ENCODE measurements at regions not wholly inside any gene's neighbourhood (a gene's known extent, or its start where the extent isn't known, plus 50 kb on each side); places are given as distances from the start of the nearest gene placed in this dataset.

- H3K4ac ChIP-seq (ENCODE audit: low read depth, low read length): no peak overlapping the region
- H3K27me3 Mint-ChIP-seq (ENCODE audit: low read depth): no peaks in the 10 kb centered on the region; the same call in 1 of the 2 replicates
- no peak for DNase-seq
- H4K5ac ChIP-seq (ENCODE audit: insufficient read length, low read depth, low read length): no peak overlapping the region
- no peak overlapping the region for H3K23ac ChIP-seq (ENCODE audit: insufficient read length, low read depth, low read length)
- no peaks in the 10 kb centered on the region for H3K79me2 ChIP-seq (ENCODE audit: insufficient read depth, low read length)
- no peak overlapping the region for H2BK15ac ChIP-seq (ENCODE audit: low read depth, low read length)
- no peak overlapping the region for H2BK12ac ChIP-seq (ENCODE audit: insufficient read length, low read depth, low read length)
- TF ChIP-seq CTCF (conservative IDR thresholded peaks at IDR 0.05): no peak
- H3K27me3 ChIP-seq (ENCODE audit: insufficient read depth, low read length): no peaks in the 10 kb centered on the region
- H3K9ac ChIP-seq (ENCODE audit: extremely low read depth, insufficient read length, low read length): no peak overlapping the region
- H3K36me3 Mint-ChIP-seq (ENCODE audit: insufficient read depth in 1 of 3, low read depth in 3 of 3): no peaks in the 10 kb centered on the region
- no peak overlapping the region for H3K56ac ChIP-seq (ENCODE audit: insufficient read length, low read depth, low read length)
- H3K27ac ChIP-seq (ENCODE audit: insufficient read length, low read depth, low read length): no peak overlapping the region
- H2BK20ac ChIP-seq (ENCODE audit: low read depth, low read length, poor library complexity, severe bottlenecking): no peak overlapping the region
- no peaks in the 10 kb centered on the region for H3K9me3 ChIP-seq (ENCODE audit: control insufficient read depth, low read depth, low read length)
- H3T11ph ChIP-seq (ENCODE audit: low read length): no peak overlapping the region
- H3K9me3 Mint-ChIP-seq: no peaks in the 10 kb centered on the region; a peak in 1 of 5 replicates
- no peak overlapping the region for H2BK120ac ChIP-seq (ENCODE audit: low read depth, low read length, poor library complexity, severe bottlenecking)
- H2AFZ ChIP-seq (ENCODE audit: low read length): no peak overlapping the region
- H3K4me3 Mint-ChIP-seq: no peak overlapping the region
- no peak overlapping the region for H4K91ac ChIP-seq (ENCODE audit: insufficient read length, low read depth, low read length)
- H3K18ac ChIP-seq (ENCODE audit: insufficient read length, low read depth, low read length): no peak overlapping the region
- WGBS (ENCODE audit: extremely low coverage, insufficient read length, low lambda C conversion rate): no CpG with 5 or more reads among the region's 8 CpGs
- peaks cover 6 to 12% of the 10 kb centered on the region in 2 experiments for H3K4me1 Mint-ChIP-seq
- no peaks in the 10 kb centered on the region for H3K4me1 ChIP-seq (ENCODE audit: insufficient read depth, low read length)
- H3K27ac Mint-ChIP-seq: no peak overlapping the region
- H4K8ac ChIP-seq (replicated peaks; ENCODE audit: insufficient read length, low read depth, low read length): no peak overlapping the region
- H3K14ac ChIP-seq (ENCODE audit: insufficient read depth, low read length): no peak overlapping the region
- no peak overlapping the region for H2BK5ac ChIP-seq (ENCODE audit: insufficient read length, low read length)
- no peaks in the 10 kb centered on the region for H3K23me2 ChIP-seq (ENCODE audit: insufficient read length, low read depth, low read length, poor library complexity, severe bottlenecking)
- H2AK5ac ChIP-seq (ENCODE audit: insufficient read length, low read length): no peak overlapping the region
- H3K79me1 ChIP-seq (ENCODE audit: insufficient read depth, low read depth, low read length, poor library complexity, severe bottlenecking): no peaks in the 10 kb centered on the region
- H3K4me2 ChIP-seq (ENCODE audit: insufficient read depth, insufficient read length, low read length): no peak overlapping the region
- H4K20me1 ChIP-seq (ENCODE audit: control insufficient read depth, insufficient read depth, insufficient read length): no peaks in the 10 kb centered on the region
Measured at GRCh38 chr4:187174749-187175148, 451.1 kb upstream of the FAT1 start.
